GM12878 (cell line): ENCODE measurements at regions not wholly inside any gene's neighbourhood (a gene's known extent, or its start where the extent isn't known, plus 50 kb on each side); places are given as distances from the start of the nearest gene placed in this dataset.

Experiments
- BHLHE40 ChIP-seq, 2 experiments: fragments of 450-650 bp in 1 of 2; IDR thresholded peaks; 2 replicates each; pipeline ENCODE4 v1.6.1; 2011 to 2017; ENCODE audit warnings: low read depth in 2 of 2, borderline replicate concordance in 1 of 2, improper control_type of control experiment in 1 of 2, low read length in 1 of 2, mild to moderate bottlenecking in 1 of 2
- EP300 ChIP-seq, 2 experiments: fragments of 150-350 bp in 1 of 2; IDR thresholded peaks; 2 replicates each; pipeline ENCODE4 v1.6.1; 2011 to 2012; ENCODE audit warnings: low read depth in 2 of 2, low read length in 2 of 2, borderline replicate concordance in 1 of 2, improper control_type of control experiment in 1 of 2, inconsistent platforms in 1 of 2; ENCODE audit not compliant: control insufficient read depth in 1 of 2
- RBBP5 ChIP-seq: fragments of 200-600 bp; sonication (generic); conservative IDR thresholded peaks from 2 replicates; pipeline ENCODE4 v1.6.1; 2016
- TAF1 ChIP-seq: IDR thresholded peaks from 2 replicates; pipeline ENCODE4 v1.6.1; 2011; ENCODE audit warnings: mild to moderate bottlenecking, low read depth, low read length, borderline replicate concordance
- TF ChIP-seq, protein P1 (sequence below), 3 experiments: IDR thresholded peaks in 2 of 3; conservative IDR thresholded peaks in 1 of 3; 2 replicates each; pipeline ENCODE4 v1.5.1; 2011; ENCODE audit warnings: low read depth in 3 of 3, low read length in 3 of 3, mild to moderate bottlenecking in 3 of 3, control low read depth in 2 of 3, moderate library complexity in 2 of 3, inconsistent platforms in 1 of 3, mixed read lengths in 1 of 3; ENCODE audit not compliant: control insufficient read depth in 2 of 3, insufficient read depth in 1 of 3; ENCODE audit errors: extremely low read depth in 1 of 3

DNA sequence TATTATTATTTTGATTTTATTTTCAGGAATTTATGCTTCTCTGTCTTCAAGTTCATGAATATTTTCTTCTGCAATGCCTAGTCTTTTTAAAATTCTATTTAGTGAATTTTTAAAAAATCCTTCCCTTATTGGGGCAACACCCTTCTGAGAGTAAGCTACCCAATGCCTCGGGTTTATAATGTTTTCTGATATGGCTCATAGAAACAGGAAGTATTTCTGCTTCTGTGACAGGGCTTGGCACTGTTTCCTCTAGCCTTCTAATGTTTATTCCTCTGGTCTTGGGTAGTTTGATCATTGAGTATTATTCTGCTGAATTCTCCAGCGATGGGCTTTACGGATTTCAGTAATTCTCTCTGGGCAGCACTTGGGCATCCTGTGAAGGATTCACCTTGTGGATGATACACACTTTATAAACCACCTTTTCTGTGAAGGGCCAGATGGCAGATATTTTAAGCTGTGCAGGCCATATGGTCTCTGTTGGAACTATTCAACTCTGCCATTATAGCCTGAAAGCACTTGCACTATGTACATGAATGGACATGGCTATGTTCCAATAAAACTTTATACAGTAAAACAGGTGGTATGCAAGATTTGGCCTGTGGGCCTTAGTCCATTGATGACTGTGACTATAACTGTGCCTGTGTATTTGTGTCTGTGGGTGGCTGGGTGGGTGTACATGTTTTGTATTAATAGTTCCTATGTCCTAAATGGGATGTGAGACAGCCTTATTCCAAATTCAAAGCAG is 95.9 kb upstream of the FAT1 start:
- TF ChIP-seq RBBP5, result no peak
- no peak for TF ChIP-seq TAF1
- TF ChIP-seq EP300 (IDR thresholded peaks at IDR 0.05; ENCODE audit: borderline replicate concordance in 1 of 2, control insufficient read depth in 1 of 2, low read depth in 2 of 2, low read length in 2 of 2), result no peak
- TF ChIP-seq, protein P1, sequence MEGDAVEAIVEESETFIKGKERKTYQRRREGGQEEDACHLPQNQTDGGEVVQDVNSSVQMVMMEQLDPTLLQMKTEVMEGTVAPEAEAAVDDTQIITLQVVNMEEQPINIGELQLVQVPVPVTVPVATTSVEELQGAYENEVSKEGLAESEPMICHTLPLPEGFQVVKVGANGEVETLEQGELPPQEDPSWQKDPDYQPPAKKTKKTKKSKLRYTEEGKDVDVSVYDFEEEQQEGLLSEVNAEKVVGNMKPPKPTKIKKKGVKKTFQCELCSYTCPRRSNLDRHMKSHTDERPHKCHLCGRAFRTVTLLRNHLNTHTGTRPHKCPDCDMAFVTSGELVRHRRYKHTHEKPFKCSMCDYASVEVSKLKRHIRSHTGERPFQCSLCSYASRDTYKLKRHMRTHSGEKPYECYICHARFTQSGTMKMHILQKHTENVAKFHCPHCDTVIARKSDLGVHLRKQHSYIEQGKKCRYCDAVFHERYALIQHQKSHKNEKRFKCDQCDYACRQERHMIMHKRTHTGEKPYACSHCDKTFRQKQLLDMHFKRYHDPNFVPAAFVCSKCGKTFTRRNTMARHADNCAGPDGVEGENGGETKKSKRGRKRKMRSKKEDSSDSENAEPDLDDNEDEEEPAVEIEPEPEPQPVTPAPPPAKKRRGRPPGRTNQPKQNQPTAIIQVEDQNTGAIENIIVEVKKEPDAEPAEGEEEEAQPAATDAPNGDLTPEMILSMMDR (IDR thresholded peaks at IDR 0.05 in 2 of 3, conservative IDR thresholded peaks at IDR 0.05 in 1 of 3; ENCODE audit: control insufficient read depth in 2 of 3, extremely low read depth in 1 of 3, insufficient read depth in 1 of 3, low read depth in 3 of 3, low read length in 3 of 3), result no peak
- no peak for TF ChIP-seq BHLHE40 (IDR thresholded peaks at IDR 0.05; ENCODE audit: borderline replicate concordance in 1 of 2, low read depth in 2 of 2, low read length in 1 of 2)
